GM12872 (cell line): ENCODE measurements at regions not wholly inside any gene's neighbourhood (a gene's known extent, or its start where the extent isn't known, plus 50 kb on each side); places are given as distances from the start of the nearest gene placed in this dataset.

Experiments
- CTCF ChIP-seq: IDR thresholded peaks from 3 replicates; pipeline ENCODE4 v1.5.1; 2011; ENCODE audit warnings: low read depth, mild to moderate bottlenecking, low read length, moderate library complexity; ENCODE audit not compliant: insufficient read depth

- TF ChIP-seq CTCF, result no peak
Measured at GRCh38 chr9:129556491-129557191, 64.3 kb downstream of the C9orf50 start.

- no peak for TF ChIP-seq CTCF
Measured at GRCh38 chr9:129555512-129556215, 65.2 kb downstream of the C9orf50 start.

- TF ChIP-seq CTCF, result no peak
Measured at GRCh38 chr9:129554649-129555048, 66.3 kb downstream of the C9orf50 start.

GRCh38 chr9:129553277-129553676 is 67.6 kb downstream of the C9orf50 start:
- no peak for TF ChIP-seq CTCF

- no peak for TF ChIP-seq CTCF
Measured at GRCh38 chr9:129552064-129552463, 68.8 kb downstream of the C9orf50 start.

- no peak for TF ChIP-seq CTCF
Measured at GRCh38 chr9:129551393-129551973, 69.4 kb downstream of the C9orf50 start.

- no peak for TF ChIP-seq CTCF
Measured at GRCh38 chr9:129550199-129550839, 70.6 kb downstream of the C9orf50 start.
